ENCODE measurements at regions not wholly inside any gene's neighbourhood (a gene's known extent, or its start where the extent isn't known, plus 50 kb on each side); places are given as distances from the start of the nearest gene placed in this dataset.
"Not testable (repeated sequence)": the region's sequence is repeated elsewhere in the genome, so short reads cannot be mapped to it uniquely, and the experiment has no call there.

GRCh38 chrX:955168-955781 is 257.2 kb downstream of the CRLF2 start:
- DNase-seq (ENCODE audit: low spot score): not testable (repeated sequence)

- DNase-seq (ENCODE audit: low spot score): no peak
Observed at GRCh38 chrX:953879-954482, 258.5 kb downstream of the CRLF2 start.

- DNase-seq (ENCODE audit: low spot score): no peak
Observed at GRCh38 chrX:952816-953215, 259.6 kb downstream of the CRLF2 start.

- not testable (repeated sequence) for DNase-seq (ENCODE audit: low spot score)
Observed at GRCh38 chrX:947262-947661, 265.2 kb downstream of the CRLF2 start.

- DNase-seq (ENCODE audit: low spot score): no peak
Observed at GRCh38 chrX:943035-943434, 269.4 kb downstream of the CRLF2 start.

GRCh38 chrX:940691-941090 is 271.8 kb downstream of the CRLF2 start:
- no peak for DNase-seq (ENCODE audit: low spot score)

GRCh38 chrX:936979-937769 is 275.3 kb downstream of the CRLF2 start:
- DNase-seq (ENCODE audit: low spot score): no peak

- DNase-seq (ENCODE audit: low spot score): no peak
Observed at GRCh38 chrX:933611-934010, 278.8 kb downstream of the CRLF2 start.

GRCh38 chrX:928606-929005 is 283.8 kb downstream of the CRLF2 start:
- no peak for DNase-seq (ENCODE audit: low spot score)

DNA sequence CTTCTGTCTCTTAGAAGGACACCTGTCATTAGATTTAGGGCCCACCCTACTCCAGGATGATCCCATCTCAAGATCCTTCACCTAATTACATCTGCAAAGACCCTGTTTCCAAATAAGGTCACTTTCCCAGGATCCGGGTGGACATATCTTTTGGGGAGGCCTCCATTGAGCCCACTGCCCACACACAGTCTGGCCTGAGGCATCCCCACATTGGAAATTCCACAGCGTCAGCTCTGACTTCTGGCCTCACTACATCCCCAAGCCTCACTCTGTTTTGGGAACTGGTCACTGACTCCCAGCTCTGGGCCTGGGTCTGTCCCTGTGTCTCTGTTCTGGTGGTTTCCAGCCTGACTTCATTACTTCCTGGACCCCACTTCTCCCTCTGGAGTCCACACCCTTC is 285.5 kb downstream of the CRLF2 start:
- no peak for DNase-seq (ENCODE audit: low spot score)

DNA sequence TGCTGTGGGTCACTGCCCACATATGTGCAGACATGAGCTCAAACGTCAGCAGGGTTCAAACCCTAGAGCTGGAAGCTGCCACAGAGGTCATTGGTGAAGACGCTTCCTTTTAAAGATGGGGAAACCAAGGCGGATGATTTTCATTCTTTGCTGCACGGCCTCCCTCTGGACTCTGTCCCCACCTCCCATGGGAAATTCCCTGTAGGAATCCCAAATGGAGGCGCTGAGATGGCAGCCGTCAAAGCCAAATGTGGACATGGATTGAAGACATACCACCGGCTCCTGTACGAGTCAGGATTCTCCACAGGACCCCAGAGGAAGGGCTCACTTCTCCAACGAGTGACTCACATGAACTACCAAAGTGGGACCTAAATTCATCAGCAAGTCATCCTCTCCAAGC is 286.4 kb downstream of the CRLF2 start:
- DNase-seq (ENCODE audit: low spot score): no peak

DNA sequence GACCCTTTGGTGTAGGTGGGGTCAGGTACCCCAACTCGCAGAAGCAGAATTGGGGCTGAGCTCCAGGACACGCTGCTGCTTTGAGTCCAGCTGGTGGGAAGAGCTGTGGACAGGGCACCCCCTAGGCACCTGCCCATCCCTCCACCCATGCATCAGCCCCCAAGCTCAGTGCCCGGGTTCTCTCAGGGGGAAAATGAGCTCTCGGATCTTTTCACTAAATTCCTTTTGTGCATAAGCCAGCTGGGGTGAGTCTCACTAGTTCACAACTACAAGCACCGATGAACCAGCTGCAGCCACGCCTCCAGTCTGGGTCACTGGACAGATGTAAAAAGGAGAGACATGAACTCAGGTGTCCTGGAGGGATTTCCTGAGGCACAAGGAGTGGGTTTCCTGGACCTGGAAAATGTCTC is 286.8 kb downstream of the CRLF2 start:
- DNase-seq (ENCODE audit: low spot score): no peak

DNA sequence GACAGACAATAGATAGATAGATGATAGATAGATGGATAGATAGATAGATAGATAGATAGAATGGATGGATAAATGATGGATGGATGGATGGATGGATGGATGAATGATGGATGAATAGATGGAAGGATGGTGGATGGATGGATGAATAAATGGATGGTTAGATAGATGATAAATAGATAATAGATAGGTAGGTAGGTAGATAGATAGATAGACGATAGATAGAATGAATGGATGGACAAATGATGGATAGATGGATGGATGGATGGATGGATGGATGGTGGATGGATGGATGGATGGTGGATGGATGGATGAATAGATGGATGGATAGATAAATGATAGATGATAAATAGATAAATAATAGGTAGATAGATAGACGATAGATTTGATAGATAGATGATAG is 287.4 kb downstream of the CRLF2 start:
- no peak for DNase-seq (ENCODE audit: low spot score)

- DNase-seq (ENCODE audit: low spot score): no peak
Observed at GRCh38 chrX:924017-924416, 288.4 kb downstream of the CRLF2 start.

GRCh38 chrX:920234-920799 is 289.7 kb downstream of the SHOX start:
- DNase-seq (ENCODE audit: low spot score): no peak

GRCh38 chrX:916230-916599 is 285.6 kb downstream of the SHOX start:
- no peak for DNase-seq (ENCODE audit: low spot score)

- DNase-seq (ENCODE audit: low spot score): no peak
Observed at GRCh38 chrX:915427-916229, 285.0 kb downstream of the SHOX start.

DNA sequence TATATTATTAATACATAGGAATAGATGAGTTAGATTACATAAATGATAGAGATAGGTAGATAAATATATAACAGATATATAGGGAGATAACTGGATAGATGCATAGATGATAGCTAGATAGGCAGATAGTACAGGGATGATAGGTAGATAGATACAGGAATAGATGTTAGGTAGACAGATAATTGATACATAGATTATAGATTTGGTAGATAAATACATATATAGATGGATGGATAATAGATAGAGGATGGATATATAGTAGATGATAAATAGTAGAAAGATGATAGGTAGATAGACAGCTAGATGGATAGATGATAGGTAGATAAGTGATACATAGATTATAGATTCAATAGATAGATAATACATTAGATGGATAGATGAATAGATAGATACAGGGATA is 283.6 kb downstream of the SHOX start:
- no peak for DNase-seq (ENCODE audit: low spot score)

DNA sequence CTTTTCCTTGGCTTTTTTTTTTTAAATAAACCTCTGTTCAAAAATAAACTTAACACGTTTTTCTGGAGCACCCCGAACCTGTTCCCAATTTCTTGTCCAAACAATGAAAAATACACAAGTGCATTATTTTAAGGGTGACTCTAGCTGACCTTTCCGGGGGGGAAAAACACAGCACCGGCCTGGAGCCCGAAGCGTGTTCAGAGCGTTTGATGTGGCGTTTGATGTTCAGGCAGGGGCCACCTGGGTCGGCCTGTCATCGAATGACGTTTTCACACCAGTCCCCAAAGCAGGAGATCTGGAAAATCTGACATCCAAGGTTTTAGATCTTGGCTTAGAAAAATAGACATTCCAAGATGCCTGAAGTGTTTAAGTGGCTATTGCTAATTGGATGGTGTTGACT is 282.1 kb downstream of the SHOX start:
- DNase-seq (ENCODE audit: low spot score): no peak

- not testable (repeated sequence) for DNase-seq (ENCODE audit: low spot score)
Observed at GRCh38 chrX:909068-909467, 278.5 kb downstream of the SHOX start.

DNA sequence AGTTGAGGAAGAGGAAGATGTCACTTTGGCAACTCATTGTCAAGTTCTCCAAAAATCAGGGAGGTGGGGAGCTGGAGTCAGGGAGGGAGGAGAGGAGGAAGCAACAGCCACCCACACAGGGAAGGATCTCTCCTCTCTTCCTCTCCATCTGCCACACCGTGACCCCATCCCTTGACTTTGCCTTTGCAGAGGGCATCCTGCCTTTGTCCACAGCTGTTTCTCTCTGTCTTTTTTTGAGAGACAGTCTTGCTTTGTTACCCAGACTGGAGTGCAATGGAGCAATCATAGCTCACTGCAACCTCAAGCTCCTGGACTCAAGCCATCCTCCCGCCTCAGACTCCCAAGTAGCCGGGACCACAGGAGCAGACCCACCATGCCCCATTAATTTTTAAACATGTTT is 276.0 kb downstream of the SHOX start:
- DNase-seq (ENCODE audit: low spot score): no peak

Measured in umbilical cord (tissue), 1 donor.